Esophagus squamous epithelium (tissue), 5 donors: ENCODE measurements at regions not wholly inside any gene's neighbourhood (a gene's known extent, or its start where the extent isn't known, plus 50 kb on each side); places are given as distances from the start of the nearest gene placed in this dataset.

ENCODE experiments used
- DNase-seq: peaks from one replicate; lab custom pipeline; 2025; lab: John Stamatoyannopoulos, UW
- H3K27ac ChIP-seq, 4 donors: fragments of 200-600 bp; sonication (generic); one replicate each; pipeline ENCODE4 v1.5.1; 2016 to 2019; ENCODE audit warnings: mild to moderate bottlenecking in 1 of 4
- H3K27me3 ChIP-seq, 4 donors: fragments of 200-600 bp; sonication (generic); 1 replicate in 3 of 4; 2 replicates in 1 of 4; pipeline versions ENCODE4 v1.5.1 to v1.6.0; 2017 to 2021; ENCODE audit warnings: antibody characterized with exemption in 1 of 4
- H3K36me3 ChIP-seq, 3 donors: fragments of 200-600 bp; sonication (generic); one replicate each; pipeline ENCODE4 v1.5.1; 2016 to 2019
- H3K4me1 ChIP-seq, 3 donors: fragments of 200-600 bp; sonication (generic); one replicate each; pipeline ENCODE4 v1.5.1; 2017 to 2019
- H3K4me3 ChIP-seq, 4 donors: fragments of 200-600 bp; sonication (generic); 1 replicate in 3 of 4; 2 replicates in 1 of 4; pipeline ENCODE4 v1.5.1; 2016 to 2019; ENCODE audit warnings: mild to moderate bottlenecking in 2 of 4, moderate library complexity in 1 of 4
- H3K9me3 ChIP-seq, 3 donors: fragments of 200-600 bp; sonication (generic); one replicate each; pipeline ENCODE4 v1.5.1; 2016 to 2019
- CTCF ChIP-seq, 6 experiments: fragments of 450-650 bp in 4 of 6; fragments of 200-600 bp in 2 of 6; sonication (generic) in 2 of 6; IDR thresholded peaks; one replicate each; pipeline ENCODE4 v1.5.1; 2016 to 2019; ENCODE audit warnings: antibody characterized with exemption in 6 of 6, mild to moderate bottlenecking in 4 of 6, moderate library complexity in 4 of 6
- POLR2A ChIP-seq, 4 donors: fragments of 450-650 bp; IDR thresholded peaks; one replicate each; pipeline ENCODE4 v1.6.1; 2017; ENCODE audit warnings: antibody characterized with exemption in 4 of 4, mild to moderate bottlenecking in 4 of 4, moderate library complexity in 3 of 4
- WGBS, 2 donors: methylation state at CpG; one replicate each; pipeline ENCODE4 v1.1.5; 2018; 5-methylcytosine and 5-hydroxymethylcytosine counted together
- intact Hi-C: fragments of 100-400 bp; cut with DNase I; formaldehyde crosslinking; loops from one replicate; pipeline ENCODE4 v1.15.0; 2022
- donor health status: DM: yes; HTN: yes; CAD: no.

DNA sequence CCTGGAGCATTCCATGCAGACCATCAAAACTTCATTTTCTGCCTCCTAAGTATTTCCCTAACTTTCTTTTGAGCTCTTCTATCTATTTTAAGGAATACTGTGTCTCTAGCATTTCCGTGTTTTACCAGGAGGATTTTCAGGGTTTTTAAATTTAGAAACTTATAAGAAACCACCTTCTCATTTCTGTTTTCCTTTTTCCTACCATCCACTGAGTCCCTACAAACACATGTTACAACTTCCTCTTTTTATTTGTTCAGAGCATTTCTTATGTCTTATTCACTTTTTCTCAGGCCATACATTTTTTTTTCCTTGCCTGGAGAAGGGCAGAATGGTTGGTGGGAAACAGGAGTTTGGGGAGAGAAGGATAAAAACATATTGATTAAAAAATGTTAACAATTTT is 130.0 kb upstream of the BMP5 start:
- intact Hi-C loops: no loop called here
- Histone ChIP-seq H3K4me3 (no peak overlapping the region), H3K9me3 (no peaks in the 10 kb centered on the region), H3K36me3 (no peaks in the 10 kb centered on the region), H3K27me3 (no peaks in the 10 kb centered on the region), H3K27ac (no peak overlapping the region), H3K4me1 (no peaks in the 10 kb centered on the region)
- WGBS, 2 donors: 60 to 78% methylated on average over 1 of the region's 1 CpG
- TF ChIP-seq POLR2A (IDR thresholded peaks at IDR 0.05) (no peak), CTCF (IDR thresholded peaks at IDR 0.05) (no peak)
- DNase-seq: no peak

DNA sequence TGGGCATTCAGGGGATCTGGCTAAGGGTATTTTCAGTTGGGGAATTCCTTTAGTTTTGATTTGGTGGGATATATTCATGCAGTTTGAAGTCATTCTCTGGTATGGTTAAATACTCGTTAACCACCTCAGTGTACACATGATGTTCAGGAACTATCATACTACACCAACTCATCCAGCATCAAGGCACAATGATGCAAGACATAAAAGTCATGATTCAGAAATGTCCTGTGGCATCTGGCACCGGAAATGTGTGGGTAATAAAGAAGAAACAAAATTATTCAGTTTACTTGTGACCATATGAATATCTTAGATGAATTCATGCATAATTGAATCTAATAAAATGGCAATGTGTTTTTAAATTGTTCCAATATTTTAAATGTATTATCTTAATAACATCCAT is 129.0 kb upstream of the BMP5 start:
- H3K9me3 ChIP-seq: no peaks in the 10 kb centered on the region
- DNase-seq: no peak
- 52 to 65% methylated on average over 2 of the region's 2 CpGs for WGBS, 2 donors
- H3K27ac ChIP-seq: no peak overlapping the region
- TF ChIP-seq CTCF (IDR thresholded peaks at IDR 0.05) (no peak), POLR2A (IDR thresholded peaks at IDR 0.05) (no peak)
- intact Hi-C loops: no loop called here
- no peaks in the 10 kb centered on the region for H3K4me1 ChIP-seq
- no peak overlapping the region for H3K4me3 ChIP-seq
- H3K36me3 ChIP-seq: no peaks in the 10 kb centered on the region
- no peaks in the 10 kb centered on the region for H3K27me3 ChIP-seq

DNA sequence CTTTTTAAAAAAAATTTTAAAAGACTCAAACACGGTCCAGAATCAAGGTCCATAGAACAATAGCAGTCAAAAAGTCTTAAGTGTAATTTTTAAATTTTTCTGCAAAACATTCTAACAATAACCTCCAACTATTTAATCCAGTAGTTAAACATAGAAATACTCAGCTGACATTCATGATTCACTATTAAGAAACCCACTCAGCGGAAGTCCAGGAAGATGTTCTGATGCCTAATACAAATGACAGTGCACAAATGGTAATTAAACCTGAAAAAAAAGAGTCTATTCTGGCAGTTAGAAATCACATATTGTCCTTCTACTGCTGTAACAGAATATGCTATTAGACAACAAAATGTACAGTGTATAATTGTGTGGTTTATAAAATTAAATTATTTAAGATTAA is 128.2 kb upstream of the BMP5 start:
- H3K9me3 ChIP-seq: no peaks in the 10 kb centered on the region
- no peak overlapping the region for H3K27ac ChIP-seq
- 65 to 72% methylated on average over 2 of the region's 2 CpGs for WGBS, 2 donors
- no peaks in the 10 kb centered on the region for H3K36me3 ChIP-seq
- no peak overlapping the region for H3K4me3 ChIP-seq
- no peaks in the 10 kb centered on the region for H3K4me1 ChIP-seq
- no peaks in the 10 kb centered on the region for H3K27me3 ChIP-seq
- DNase-seq: no peak
- intact Hi-C loops: no loop called here
- no peak for TF ChIP-seq CTCF (IDR thresholded peaks at IDR 0.05)
- no peak for TF ChIP-seq POLR2A (IDR thresholded peaks at IDR 0.05)

DNA sequence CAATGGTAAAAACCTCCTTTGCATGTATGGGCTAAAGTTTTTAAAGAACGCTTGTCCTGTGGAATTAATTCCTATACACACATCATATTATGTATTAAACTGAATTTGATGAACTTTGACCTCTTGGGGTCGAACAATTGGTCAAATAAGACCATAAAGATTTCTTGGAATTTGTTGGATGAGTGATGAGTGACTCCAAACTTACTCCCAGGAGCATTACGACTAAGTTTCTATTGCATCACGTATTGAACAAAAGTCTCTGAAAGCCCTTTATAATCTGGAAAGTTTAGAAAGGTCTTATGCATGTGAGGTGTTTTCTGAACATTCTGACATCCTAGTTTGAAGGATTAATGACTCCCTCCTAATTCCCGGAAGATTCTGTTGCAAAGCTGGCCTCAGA is 126.9 kb upstream of the BMP5 start:
- Histone ChIP-seq H3K27ac (no peak overlapping the region), H3K27me3 (no peaks in the 10 kb centered on the region), H3K9me3 (no peaks in the 10 kb centered on the region), H3K4me3 (no peak overlapping the region), H3K36me3 (no peaks in the 10 kb centered on the region), H3K4me1 (no peaks in the 10 kb centered on the region)
- intact Hi-C loops: no loop called here
- DNase-seq: no peak
- TF ChIP-seq POLR2A (IDR thresholded peaks at IDR 0.05): no peak
- TF ChIP-seq CTCF (IDR thresholded peaks at IDR 0.05): no peak
- 72 to 78% methylated on average over 5 of the region's 5 CpGs for WGBS, 2 donors

DNA sequence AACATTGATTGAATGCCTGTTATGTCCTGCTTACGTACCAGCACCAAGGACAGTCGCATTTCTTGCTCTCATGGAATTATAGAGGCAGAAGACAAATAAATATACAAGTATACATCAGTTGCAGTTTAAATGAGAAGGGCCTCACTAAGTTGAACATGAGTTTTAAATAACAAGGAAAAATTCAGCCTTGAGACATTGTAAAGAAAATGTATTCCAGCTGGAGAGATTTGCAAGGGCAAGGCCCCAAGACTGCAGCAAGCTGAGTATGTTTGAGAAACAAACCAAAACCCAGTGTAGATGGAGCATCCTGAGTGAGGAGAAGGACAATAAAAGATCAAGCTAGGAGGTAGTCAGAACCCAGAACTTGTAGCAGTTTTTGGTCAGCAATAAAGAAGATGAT is 123.2 kb upstream of the BMP5 start:
- H3K4me3 ChIP-seq: no peak overlapping the region
- 65 to 74% methylated on average over 2 of the region's 2 CpGs for WGBS, 2 donors
- peaks cover 0 to 3% (median 0%) of the 10 kb centered on the region in 3 donors for H3K9me3 ChIP-seq
- no peaks in the 10 kb centered on the region for H3K4me1 ChIP-seq
- no peaks in the 10 kb centered on the region for H3K36me3 ChIP-seq
- no peak for TF ChIP-seq CTCF (IDR thresholded peaks at IDR 0.05)
- no peak for TF ChIP-seq POLR2A (IDR thresholded peaks at IDR 0.05)
- intact Hi-C loops: no loop called here
- no peak overlapping the region for H3K27ac ChIP-seq
- no peak for DNase-seq
- no peaks in the 10 kb centered on the region for H3K27me3 ChIP-seq
